ENCODE measurements at regions not wholly inside any gene's neighbourhood (a gene's known extent, or its start where the extent isn't known, plus 50 kb on each side); places are given as distances from the start of the nearest gene placed in this dataset.

- H3K36me3 ChIP-seq (ENCODE audit: insufficient read depth, low read length) = no peaks in the 10 kb centered on the region
- Mint-ChIP-seq H3K9me3 (no peaks in the 10 kb centered on the region), H3K4me1 (no peaks in the 10 kb centered on the region), H3K4me3 (no peak overlapping the region), H3K36me3 (no peaks in the 10 kb centered on the region), H3K27ac (no peak overlapping the region), H3K27me3 (peaks cover 8% of the 10 kb centered on the region in 2 donors)
- no peak for DNase-seq
- H3K9me3 ChIP-seq (ENCODE audit: control insufficient read depth in 1 of 2, low read length in 2 of 2) = no peaks in the 10 kb centered on the region
- no peak overlapping the region for H3K4me3 ChIP-seq (ENCODE audit: low read length in 2 of 2)
- H3K27ac ChIP-seq (ENCODE audit: low read depth, low read length) = no peak overlapping the region
- H3K4me1 ChIP-seq (ENCODE audit: insufficient read depth, low read length) = no peaks in the 10 kb centered on the region
- POLR2A ChIA-PET (ENCODE audit: partially characterized antibody) = no interaction called here
- intact Hi-C loops (cut with micrococcal nuclease) = no loop called here
- no peaks in the 10 kb centered on the region for H3K27me3 ChIP-seq (ENCODE audit: insufficient read depth, low read length)
- CTCF ChIA-PET (ENCODE audit: partially characterized antibody) = interaction anchor here (1.2 kb wide), 1 partner anchor 10 kb away, joined by 4 read pairs; no protein-coding TSS in a partner anchor
These were observed 90.2 kb downstream of the KCTD12 start for GRCh38 chr13:76795701-76796695.

GRCh38 chr13:76792731-76793347, 93.4 kb downstream of the KCTD12 start:
- H3K27me3 Mint-ChIP-seq = peaks cover 6 to 8% of the 10 kb centered on the region in 2 donors
- no peaks in the 10 kb centered on the region for H3K4me1 ChIP-seq (ENCODE audit: insufficient read depth, low read length)
- no peak overlapping the region for H3K4me3 Mint-ChIP-seq
- H3K27ac Mint-ChIP-seq = no peak overlapping the region
- H3K4me1 Mint-ChIP-seq = no peaks in the 10 kb centered on the region
- H3K27ac ChIP-seq (ENCODE audit: low read depth, low read length) = no peak overlapping the region
- ChIA-PET CTCF (ENCODE audit: partially characterized antibody) (no interaction called here), POLR2A (ENCODE audit: partially characterized antibody) (no interaction called here)
- no peaks in the 10 kb centered on the region for H3K36me3 Mint-ChIP-seq
- H3K9me3 Mint-ChIP-seq = no peaks in the 10 kb centered on the region
- no peaks in the 10 kb centered on the region for H3K36me3 ChIP-seq (ENCODE audit: insufficient read depth, low read length)
- DNase-seq = no peak
- no peak overlapping the region for H3K4me3 ChIP-seq (ENCODE audit: low read length in 2 of 2)
- H3K9me3 ChIP-seq (ENCODE audit: control insufficient read depth in 1 of 2, low read length in 2 of 2) = no peaks in the 10 kb centered on the region
- intact Hi-C loops (cut with micrococcal nuclease) = no loop called here
- H3K27me3 ChIP-seq (ENCODE audit: insufficient read depth, low read length) = no peaks in the 10 kb centered on the region

GRCh38 chr13:76790980-76791819, 95.0 kb downstream of the KCTD12 start:
- Histone ChIP-seq H3K36me3 (ENCODE audit: insufficient read depth, low read length) (no peaks in the 10 kb centered on the region), H3K4me1 (ENCODE audit: insufficient read depth, low read length) (no peaks in the 10 kb centered on the region), H3K27me3 (ENCODE audit: insufficient read depth, low read length) (no peaks in the 10 kb centered on the region), H3K27ac (ENCODE audit: low read depth, low read length) (no peak overlapping the region), H3K4me3 (ENCODE audit: low read length in 2 of 2) (no peak overlapping the region), H3K9me3 (ENCODE audit: control insufficient read depth in 1 of 2, low read length in 2 of 2) (no peaks in the 10 kb centered on the region)
- Mint-ChIP-seq H3K9me3 (no peaks in the 10 kb centered on the region), H3K27ac (no peak overlapping the region), H3K4me3 (no peak overlapping the region), H3K27me3 (peaks cover 3 to 5% of the 10 kb centered on the region in 2 donors), H3K36me3 (no peaks in the 10 kb centered on the region), H3K4me1 (no peaks in the 10 kb centered on the region)
- intact Hi-C loops (cut with micrococcal nuclease) = no loop called here
- CTCF ChIA-PET (ENCODE audit: partially characterized antibody) = no interaction called here
- DNase-seq = no peak
- POLR2A ChIA-PET (ENCODE audit: partially characterized antibody) = no interaction called here

GRCh38 chr13:76790526-76790925, 95.7 kb downstream of the KCTD12 start:
- Mint-ChIP-seq H3K36me3 (no peaks in the 10 kb centered on the region), H3K27me3 (peaks cover 3 to 5% of the 10 kb centered on the region in 2 donors), H3K4me3 (no peak overlapping the region), H3K4me1 (no peaks in the 10 kb centered on the region), H3K9me3 (peaks cover 0 to 7% (median 0%) of the 10 kb centered on the region in 8 donors), H3K27ac (no peak overlapping the region)
- H3K4me1 ChIP-seq (ENCODE audit: insufficient read depth, low read length) = no peaks in the 10 kb centered on the region
- intact Hi-C loops (cut with micrococcal nuclease) = no loop called here
- H3K9me3 ChIP-seq (ENCODE audit: control insufficient read depth in 1 of 2, low read length in 2 of 2) = no peaks in the 10 kb centered on the region
- no peak overlapping the region for H3K4me3 ChIP-seq (ENCODE audit: low read length in 2 of 2)
- H3K36me3 ChIP-seq (ENCODE audit: insufficient read depth, low read length) = no peaks in the 10 kb centered on the region
- ChIA-PET POLR2A (ENCODE audit: partially characterized antibody) (no interaction called here), CTCF (ENCODE audit: partially characterized antibody) (no interaction called here)
- no peak for DNase-seq
- H3K27me3 ChIP-seq (ENCODE audit: insufficient read depth, low read length) = no peaks in the 10 kb centered on the region
- no peak overlapping the region for H3K27ac ChIP-seq (ENCODE audit: low read depth, low read length)

GRCh38 chr13:76783798-76784197, 102.4 kb downstream of the KCTD12 start:
- no peak overlapping the region for H3K27ac Mint-ChIP-seq
- intact Hi-C loops (cut with micrococcal nuclease) = no loop called here
- CTCF ChIA-PET (ENCODE audit: partially characterized antibody) = no interaction called here

GRCh38 chr13:76778853-76779252, 107.4 kb downstream of the KCTD12 start:
- no peak overlapping the region for H3K27ac Mint-ChIP-seq
- Histone ChIP-seq H3K4me1 (ENCODE audit: insufficient read depth, low read length) (no peaks in the 10 kb centered on the region), H3K4me3 (ENCODE audit: low read length in 2 of 2) (no peak overlapping the region), H3K27me3 (ENCODE audit: insufficient read depth, low read length) (no peaks in the 10 kb centered on the region), H3K9me3 (ENCODE audit: control insufficient read depth in 1 of 2, low read length in 2 of 2) (no peaks in the 10 kb centered on the region), H3K36me3 (ENCODE audit: insufficient read depth, low read length) (no peaks in the 10 kb centered on the region), H3K27ac (ENCODE audit: low read depth, low read length) (no peak overlapping the region)
- POLR2A ChIA-PET (ENCODE audit: partially characterized antibody) = no interaction called here
- peaks cover 0 to 3% (median 0%) of the 10 kb centered on the region in 8 donors for H3K9me3 Mint-ChIP-seq
- no peak for DNase-seq
- no peak overlapping the region for H3K4me3 Mint-ChIP-seq
- intact Hi-C loops (cut with micrococcal nuclease) = no loop called here
- H3K27me3 Mint-ChIP-seq = peaks cover 6 to 13% of the 10 kb centered on the region in 2 donors
- H3K36me3 Mint-ChIP-seq = no peaks in the 10 kb centered on the region
- no peaks in the 10 kb centered on the region for H3K4me1 Mint-ChIP-seq
- CTCF ChIA-PET (ENCODE audit: partially characterized antibody) = no interaction called here

More at GRCh38 chr13:76783798-76784197, 102.4 kb downstream of the KCTD12 start:
- H3K36me3 Mint-ChIP-seq = no peaks in the 10 kb centered on the region
- POLR2A ChIA-PET (ENCODE audit: partially characterized antibody) = no interaction called here
- Histone ChIP-seq H3K4me1 (ENCODE audit: insufficient read depth, low read length) (no peaks in the 10 kb centered on the region), H3K36me3 (ENCODE audit: insufficient read depth, low read length) (no peaks in the 10 kb centered on the region), H3K9me3 (ENCODE audit: control insufficient read depth in 1 of 2, low read length in 2 of 2) (no peaks in the 10 kb centered on the region), H3K27ac (ENCODE audit: low read depth, low read length) (no peak overlapping the region), H3K4me3 (ENCODE audit: low read length in 2 of 2) (no peak overlapping the region), H3K27me3 (ENCODE audit: insufficient read depth, low read length) (no peaks in the 10 kb centered on the region)
- no peaks in the 10 kb centered on the region for H3K4me1 Mint-ChIP-seq
- no peak overlapping the region for H3K4me3 Mint-ChIP-seq
- DNase-seq = no peak
- H3K27me3 Mint-ChIP-seq = peaks cover 6 to 7% of the 10 kb centered on the region in 2 donors
- peaks cover 0 to 9% (median 2%) of the 10 kb centered on the region in 8 donors for H3K9me3 Mint-ChIP-seq

- no peak overlapping the region for H3K4me3 ChIP-seq (ENCODE audit: low read length in 2 of 2)
- peaks cover 0 to 3% (median 0%) of the 10 kb centered on the region in 8 donors for H3K9me3 Mint-ChIP-seq
- DNase-seq = no peak
- H3K4me1 ChIP-seq (ENCODE audit: insufficient read depth, low read length) = no peaks in the 10 kb centered on the region
- H3K27ac Mint-ChIP-seq = no peak overlapping the region
- H3K36me3 Mint-ChIP-seq = no peaks in the 10 kb centered on the region
- H3K36me3 ChIP-seq (ENCODE audit: insufficient read depth, low read length) = no peaks in the 10 kb centered on the region
- POLR2A ChIA-PET (ENCODE audit: partially characterized antibody) = no interaction called here
- no peaks in the 10 kb centered on the region for H3K4me1 Mint-ChIP-seq
- intact Hi-C loops (cut with micrococcal nuclease) = no loop called here
- H3K27me3 ChIP-seq (ENCODE audit: insufficient read depth, low read length) = no peaks in the 10 kb centered on the region
- H3K27ac ChIP-seq (ENCODE audit: low read depth, low read length) = no peak overlapping the region
- H3K27me3 Mint-ChIP-seq = peaks cover 6 to 13% of the 10 kb centered on the region in 2 donors
- H3K4me3 Mint-ChIP-seq = no peak overlapping the region
- CTCF ChIA-PET (ENCODE audit: partially characterized antibody) = no interaction called here
- H3K9me3 ChIP-seq (ENCODE audit: control insufficient read depth in 1 of 2, low read length in 2 of 2) = no peaks in the 10 kb centered on the region
These were observed 109.1 kb downstream of the KCTD12 start for GRCh38 chr13:76777096-76777495.
